Prostate gland (tissue), 2 donors: ENCODE measurements at regions not wholly inside any gene's neighbourhood (a gene's known extent, or its start where the extent isn't known, plus 50 kb on each side); places are given as distances from the start of the nearest gene placed in this dataset.

Experiments
- DNase-seq: peaks from one replicate; pipeline ENCODE4 v3.0.0-alpha.2; 2019; ENCODE audit warnings: low spot score
- H3K27ac ChIP-seq, 2 donors: fragments of 200-600 bp; sonication (generic); 2 replicates each; pipeline ENCODE4 v1.5.1; 2017 to 2019
- H3K27me3 ChIP-seq: fragments of 200-600 bp; sonication (generic); replicated peaks from 2 replicates; pipeline ENCODE4 v1.5.1; 2019; ENCODE audit not compliant: insufficient read depth
- H3K36me3 ChIP-seq, 2 donors: fragments of 200-600 bp; sonication (generic); 1 replicate in 1 of 2; 2 replicates in 1 of 2; pipeline versions ENCODE4 v1.5.1 to v1.8.1; 2017 to 2019
- H3K4me1 ChIP-seq: fragments of 200-600 bp; sonication (generic); replicated peaks from 2 replicates; pipeline ENCODE4 v1.5.1; 2019
- H3K4me3 ChIP-seq, 2 donors: fragments of 200-600 bp; sonication (generic); 2 replicates each; pipeline ENCODE4 v1.5.1; 2017 to 2019
- H3K9me3 ChIP-seq: fragments of 200-600 bp; sonication (generic); 2 replicates; pipeline ENCODE4 v1.5.1; 2017
- CTCF ChIP-seq, 4 experiments: fragments of 200-600 bp in 2 of 4; fragments of 450-650 bp in 2 of 4; sonication (generic) in 2 of 4; IDR thresholded peaks; 1 replicate in 3 of 4; 2 replicates in 1 of 4; pipeline ENCODE4 v1.5.1; 2016 to 2019; ENCODE audit warnings: antibody characterized with exemption in 4 of 4, mild to moderate bottlenecking in 2 of 4, moderate library complexity in 2 of 4
- POLR2A ChIP-seq: fragments of 450-650 bp; IDR thresholded peaks from one replicate; pipeline ENCODE4 v1.6.1; 2016; ENCODE audit warnings: antibody characterized with exemption, mild to moderate bottlenecking
- POLR2AphosphoS5 ChIP-seq: sonication (generic); formaldehyde crosslinking; IDR thresholded peaks from one replicate; pipeline ENCODE4 v1.6.1; 2017; ENCODE audit warnings: antibody characterized with exemption
- WGBS: methylation state at CpG from one replicate; pipeline ENCODE4 v1.1.5; 2018; 5-methylcytosine and 5-hydroxymethylcytosine counted together
- intact Hi-C: fragments of 100-400 bp; cut with DNase I; formaldehyde crosslinking; loops from one replicate; pipeline ENCODE4 v1.14.2; 2022

- Histone ChIP-seq H3K4me1 (no peaks in the 10 kb centered on the region), H3K36me3 (no peaks in the 10 kb centered on the region), H3K27me3 (no peaks in the 10 kb centered on the region), H3K27ac (no peak overlapping the region), H3K9me3 (no peaks in the 10 kb centered on the region), H3K4me3 (no peak overlapping the region)
- TF ChIP-seq POLR2AphosphoS5 (no peak), POLR2A (no peak)
- no peak for DNase-seq
- intact Hi-C loops, result no loop called here
- 80% methylated on average over 6 of the region's 6 CpGs for WGBS
Observed at GRCh38 chr9:13424204-13424603, 144.7 kb upstream of the MPDZ start.

- no peak overlapping the region for H3K27ac ChIP-seq
- intact Hi-C loops, result no loop called here
- H3K4me3 ChIP-seq, result no peak overlapping the region
- H3K4me1 ChIP-seq, result no peaks in the 10 kb centered on the region
- H3K27me3 ChIP-seq, result no peaks in the 10 kb centered on the region
- no peaks in the 10 kb centered on the region for H3K36me3 ChIP-seq
- no peak for DNase-seq
- no peak for TF ChIP-seq CTCF (IDR thresholded peaks at IDR 0.05)
- TF ChIP-seq POLR2A, result no peak
- no peak for TF ChIP-seq POLR2AphosphoS5
- no peaks in the 10 kb centered on the region for H3K9me3 ChIP-seq
Observed at GRCh38 chr9:13414349-13414748, 134.9 kb upstream of the MPDZ start.

GRCh38 chr9:13412331-13412730 lies 132.8 kb upstream of the MPDZ start:
- Histone ChIP-seq H3K4me1 (no peaks in the 10 kb centered on the region), H3K27ac (no peak overlapping the region), H3K4me3 (no peak overlapping the region), H3K9me3 (no peaks in the 10 kb centered on the region), H3K27me3 (no peaks in the 10 kb centered on the region), H3K36me3 (no peaks in the 10 kb centered on the region)
- 68% methylated on average over 2 of the region's 2 CpGs for WGBS
- intact Hi-C loops, result no loop called here
- TF ChIP-seq POLR2A (no peak), POLR2AphosphoS5 (no peak), CTCF (IDR thresholded peaks at IDR 0.05) (no peak)
- no peak for DNase-seq

DNA sequence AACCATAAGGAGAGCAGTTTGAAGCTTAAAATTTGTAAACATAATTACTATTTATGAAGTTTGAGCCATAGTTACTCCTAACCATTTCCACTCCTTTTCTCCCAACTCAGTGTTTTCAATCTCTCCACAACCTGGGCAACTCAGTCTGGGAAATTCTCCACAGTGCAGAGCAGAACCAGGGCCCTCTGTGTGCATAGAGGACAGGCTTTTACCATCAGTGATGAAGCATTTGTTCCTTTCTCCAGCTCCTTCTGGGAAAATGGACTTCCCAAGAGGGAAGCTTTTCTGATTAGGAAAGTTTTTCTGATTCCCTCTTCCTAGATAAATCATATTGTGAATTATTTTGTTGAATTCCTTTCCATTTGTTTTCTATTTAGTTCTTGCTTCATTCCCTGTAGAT lies 132.3 kb upstream of the MPDZ start:
- Histone ChIP-seq H3K27me3 (no peaks in the 10 kb centered on the region), H3K9me3 (no peaks in the 10 kb centered on the region), H3K4me1 (no peaks in the 10 kb centered on the region), H3K36me3 (no peaks in the 10 kb centered on the region), H3K27ac (no peak overlapping the region), H3K4me3 (no peak overlapping the region)
- TF ChIP-seq CTCF (IDR thresholded peaks at IDR 0.05) (no peak), POLR2A (no peak)
- no peak for DNase-seq
- intact Hi-C loops, result no loop called here

DNA sequence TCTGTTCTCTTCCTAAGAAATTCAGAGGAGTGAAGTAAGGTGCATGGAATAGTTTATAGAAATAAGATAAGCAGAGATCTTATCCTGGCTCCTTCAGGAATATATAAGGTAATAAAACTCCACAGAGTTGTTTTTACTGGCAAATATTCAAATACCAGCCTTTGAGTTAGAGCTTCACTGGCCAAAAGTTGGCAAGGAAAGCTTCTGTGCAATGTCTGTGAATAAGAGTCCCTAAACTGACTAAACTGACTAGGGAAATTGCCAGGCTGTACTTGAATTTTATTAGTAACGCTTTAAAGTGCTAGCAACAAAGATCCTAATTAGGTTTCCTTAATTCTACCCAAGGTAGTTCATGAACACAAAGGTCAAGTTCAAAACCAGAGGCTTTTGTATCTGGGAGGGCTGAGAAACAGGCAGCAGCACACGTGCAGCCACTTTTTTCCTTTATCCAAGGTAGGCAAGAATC lies 131.1 kb upstream of the MPDZ start:
- no peak overlapping the region for H3K4me3 ChIP-seq
- no peaks in the 10 kb centered on the region for H3K36me3 ChIP-seq
- TF ChIP-seq POLR2AphosphoS5, result peak; percentile 61
- TF ChIP-seq CTCF (IDR thresholded peaks at IDR 0.05), result no peak
- no peak for TF ChIP-seq POLR2A
- no peaks in the 10 kb centered on the region for H3K27me3 ChIP-seq
- no peak overlapping the region for H3K27ac ChIP-seq
- intact Hi-C loops, result no loop called here
- 26% methylated on average over 2 of the region's 2 CpGs for WGBS
- no peaks in the 10 kb centered on the region for H3K9me3 ChIP-seq
- DNase-seq, result peak; percentile 56
- H3K4me1 ChIP-seq, result no peaks in the 10 kb centered on the region

DNA sequence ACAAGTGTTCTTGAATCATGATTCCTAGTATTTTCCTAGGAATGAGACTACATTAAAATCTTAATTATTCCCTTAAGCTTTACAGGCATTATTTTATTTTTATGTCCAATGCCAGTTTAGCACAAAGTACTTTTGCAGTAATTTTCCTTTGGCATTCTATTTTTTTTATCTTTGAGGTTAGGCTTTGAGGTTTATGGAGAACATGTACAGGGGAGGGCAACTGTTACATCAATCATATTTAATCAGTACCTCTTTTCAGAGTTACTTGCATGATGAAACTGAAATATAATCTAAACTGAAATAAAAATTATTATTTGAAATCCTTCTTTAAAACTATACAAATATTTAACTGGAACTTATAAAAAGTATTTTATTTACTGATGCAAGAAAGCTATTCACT lies 118.2 kb upstream of the MPDZ start:
- Histone ChIP-seq H3K4me1 (no peaks in the 10 kb centered on the region), H3K27ac (no peak overlapping the region), H3K4me3 (no peak overlapping the region), H3K9me3 (no peaks in the 10 kb centered on the region), H3K36me3 (no peaks in the 10 kb centered on the region), H3K27me3 (no peaks in the 10 kb centered on the region)
- intact Hi-C loops, result no loop called here
- no peak for TF ChIP-seq POLR2AphosphoS5
- TF ChIP-seq CTCF (IDR thresholded peaks at IDR 0.05), result no peak
- no peak for TF ChIP-seq POLR2A
- DNase-seq, result no peak
